Esophagus muscularis mucosa (tissue), 3 donors: ENCODE measurements at regions not wholly inside any gene's neighbourhood (a gene's known extent, or its start where the extent isn't known, plus 50 kb on each side); places are given as distances from the start of the nearest gene placed in this dataset.

ENCODE experiments used
- CTCF ChIP-seq, 3 experiments: fragments of 200-600 bp in 2 of 3; fragments of 450-650 bp in 1 of 3; sonication (generic) in 2 of 3; IDR thresholded peaks; one replicate each; pipeline ENCODE4 v1.5.1; 2017 to 2019; ENCODE audit warnings: antibody characterized with exemption in 3 of 3, mild to moderate bottlenecking in 2 of 3, moderate library complexity in 1 of 3
- POLR2A ChIP-seq: fragments of 450-650 bp; IDR thresholded peaks from one replicate; pipeline ENCODE4 v1.6.1; 2017; ENCODE audit warnings: antibody characterized with exemption, moderate library complexity, mild to moderate bottlenecking, low read depth

- TF ChIP-seq CTCF (IDR thresholded peaks at IDR 0.05) (no peak), POLR2A (no peak)
These were observed 902.3 kb downstream of the EFNA5 start for GRCh38 chr5:106768392-106768791.
